T-helper 9 cell (primary cell): ENCODE measurements at regions not wholly inside any gene's neighbourhood (a gene's known extent, or its start where the extent isn't known, plus 50 kb on each side); places are given as distances from the start of the nearest gene placed in this dataset.

Experiments used
- DNase-seq: peaks from one replicate; pipeline ENCODE4 v3.0.0-alpha.2; 2020

DNA sequence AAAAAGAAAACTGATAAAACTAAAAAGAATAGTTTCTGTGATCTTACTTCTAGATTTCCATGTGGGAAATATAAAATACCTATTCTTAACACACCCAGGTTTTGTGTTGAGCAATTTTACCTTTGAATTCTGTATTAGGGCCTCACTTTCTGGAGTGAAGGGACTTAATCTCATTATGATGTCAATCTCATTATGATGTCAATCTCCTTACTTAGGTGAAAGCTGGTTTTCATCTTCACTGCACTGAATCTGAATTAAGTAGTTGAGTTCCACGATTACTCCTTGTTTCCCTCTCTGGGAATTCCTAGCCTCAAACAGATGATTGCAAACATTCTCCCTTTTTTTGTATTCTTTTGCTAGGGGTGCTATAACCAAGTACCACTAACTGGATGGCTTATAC is 1367.2 kb downstream of the EFNB2 start:
- no peak for DNase-seq

DNA sequence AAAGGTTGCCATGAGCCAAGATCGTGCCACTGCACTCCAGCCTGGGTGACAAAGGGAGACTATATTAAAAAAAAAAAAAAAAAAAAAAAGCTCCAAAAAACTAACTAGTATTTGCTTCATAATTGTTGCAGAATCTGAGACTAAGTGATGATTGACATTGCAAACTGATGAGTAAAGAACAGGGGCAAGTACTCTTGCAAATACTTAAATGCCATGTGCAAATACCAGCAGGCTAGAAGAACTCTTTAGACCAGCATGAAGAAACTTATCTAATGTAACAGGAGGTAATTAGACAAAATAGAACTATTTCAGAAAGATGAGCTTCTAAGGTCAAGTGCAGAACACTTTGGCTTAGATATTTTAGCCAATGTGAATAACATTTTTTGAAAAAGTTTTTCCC is 1368.1 kb downstream of the EFNB2 start:
- DNase-seq = no peak

DNA sequence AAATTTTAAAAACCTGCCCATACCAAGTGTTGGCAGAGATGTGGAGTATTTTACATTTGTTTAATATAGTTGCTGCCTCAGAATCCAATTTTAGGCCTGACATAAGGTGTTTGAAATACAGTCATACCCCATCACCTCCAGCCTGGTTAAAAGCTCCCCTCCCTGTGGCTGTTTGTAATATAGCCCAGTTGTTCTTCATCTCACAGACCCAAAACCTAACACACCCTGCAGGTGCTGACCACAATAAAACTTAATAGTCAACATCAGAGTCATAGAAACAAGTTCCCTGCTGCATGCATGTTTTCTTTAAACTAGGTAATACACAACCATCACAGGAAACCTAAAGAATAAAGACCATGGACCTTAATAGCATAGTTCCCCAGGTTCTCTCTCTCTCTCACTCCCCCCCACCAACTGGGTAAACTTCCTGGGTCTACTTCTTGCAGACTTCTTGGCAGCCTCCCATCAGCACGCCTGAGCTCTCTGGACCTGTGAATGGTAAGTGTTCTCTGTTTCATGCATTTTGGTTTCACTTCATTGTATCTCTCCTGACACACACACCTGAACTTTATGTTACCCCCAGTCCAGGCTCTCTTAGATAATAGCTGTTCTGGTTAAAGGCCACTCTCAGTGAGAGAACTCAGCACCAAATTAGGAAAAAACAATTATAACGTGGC is 1369.9 kb downstream of the EFNB2 start:
- no peak for DNase-seq

DNA sequence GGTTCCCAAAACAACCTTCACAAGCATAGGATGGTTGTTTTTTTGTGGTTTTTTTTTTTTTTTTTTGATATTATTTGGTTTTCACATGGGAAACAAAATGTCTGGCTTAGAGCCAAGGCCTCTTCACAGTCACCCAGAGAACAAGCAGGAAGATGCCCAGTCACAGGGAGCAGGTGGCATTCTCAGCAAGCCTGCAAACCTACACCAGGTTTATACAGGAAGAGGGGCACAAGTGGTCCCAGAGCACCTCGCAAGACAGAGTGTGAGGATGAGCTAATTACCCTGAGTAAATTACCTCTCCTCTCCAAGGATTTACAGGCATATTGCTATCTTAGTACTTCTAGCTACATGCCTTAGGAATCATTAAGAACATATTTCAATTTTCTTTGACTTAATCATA is 1375.6 kb downstream of the EFNB2 start:
- no peak for DNase-seq

DNA sequence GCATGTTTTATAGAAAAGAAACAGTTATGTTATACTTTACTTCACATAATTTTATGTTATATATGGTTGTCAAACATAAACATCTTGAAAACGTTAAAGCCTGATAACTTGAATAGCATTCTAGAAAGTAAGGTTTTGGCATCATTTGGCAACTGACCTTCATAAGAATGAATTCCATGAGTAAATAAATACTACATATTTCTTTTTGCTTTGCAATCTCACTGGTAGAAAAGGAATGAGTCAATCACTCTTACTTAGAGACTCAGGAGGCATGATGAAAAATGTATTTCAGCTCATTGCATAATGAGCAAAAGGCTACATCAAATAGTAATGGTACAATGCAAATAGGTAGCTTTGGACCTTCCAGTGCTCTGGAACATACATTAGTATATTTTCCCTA is 1381.9 kb downstream of the EFNB2 start:
- DNase-seq = no peak

DNA sequence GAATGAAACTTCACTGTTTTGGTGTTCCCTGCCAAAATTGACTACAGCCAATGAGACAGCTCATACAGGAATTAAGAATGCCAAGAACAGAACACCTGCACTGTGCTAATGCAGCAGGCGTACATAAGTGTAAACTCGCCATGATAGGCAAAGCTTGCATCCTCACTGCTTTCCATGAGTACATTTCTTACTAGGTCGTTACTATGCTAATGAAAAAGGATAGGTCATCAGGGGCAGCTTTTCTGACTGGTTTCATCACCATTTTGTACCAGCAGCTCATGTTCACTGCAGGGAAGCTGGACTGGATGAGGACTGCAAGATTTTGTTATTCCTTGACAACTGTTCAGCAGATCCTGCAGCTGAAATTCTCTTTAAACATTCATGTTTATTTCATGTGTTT is 1383.8 kb downstream of the EFNB2 start:
- no peak for DNase-seq

DNA sequence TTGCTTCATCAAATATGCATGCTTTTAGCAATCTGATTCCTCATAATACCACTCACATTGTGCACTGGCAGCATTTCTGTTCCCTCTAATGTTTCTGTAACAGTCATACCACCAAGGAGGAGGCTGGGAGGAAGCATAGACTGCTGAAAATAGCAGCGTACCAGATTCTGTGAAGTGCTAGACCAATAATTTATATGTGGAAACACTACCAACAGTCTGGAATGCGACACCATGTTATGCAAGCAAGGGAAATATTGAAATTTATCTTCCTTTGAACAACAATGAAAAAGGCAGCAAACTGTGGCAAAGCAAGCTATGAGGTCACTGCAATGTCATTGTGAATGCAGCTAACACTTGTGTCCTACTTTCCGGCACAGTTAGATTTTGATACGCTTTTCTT is 1388.0 kb downstream of the EFNB2 start:
- DNase-seq = no peak

DNA sequence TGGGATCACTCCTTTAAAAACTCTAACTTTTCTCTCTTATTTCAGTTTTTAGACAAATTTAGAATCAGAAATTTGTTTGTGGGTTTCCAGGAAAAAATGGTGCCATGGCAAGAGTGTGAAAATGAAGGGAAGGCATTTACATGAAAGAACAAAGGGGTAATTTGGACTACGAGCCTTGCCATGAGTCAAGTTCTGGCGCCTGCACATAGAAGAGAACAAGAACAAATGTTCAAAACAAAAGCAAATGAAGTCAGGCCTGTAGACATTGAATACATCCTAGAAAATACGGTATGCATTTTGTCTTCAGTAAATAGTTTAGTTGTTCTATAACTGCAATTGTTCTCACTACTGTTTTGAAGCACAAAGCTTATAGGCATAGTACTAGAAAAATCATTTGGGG is 1390.5 kb downstream of the EFNB2 start:
- DNase-seq = no peak

DNA sequence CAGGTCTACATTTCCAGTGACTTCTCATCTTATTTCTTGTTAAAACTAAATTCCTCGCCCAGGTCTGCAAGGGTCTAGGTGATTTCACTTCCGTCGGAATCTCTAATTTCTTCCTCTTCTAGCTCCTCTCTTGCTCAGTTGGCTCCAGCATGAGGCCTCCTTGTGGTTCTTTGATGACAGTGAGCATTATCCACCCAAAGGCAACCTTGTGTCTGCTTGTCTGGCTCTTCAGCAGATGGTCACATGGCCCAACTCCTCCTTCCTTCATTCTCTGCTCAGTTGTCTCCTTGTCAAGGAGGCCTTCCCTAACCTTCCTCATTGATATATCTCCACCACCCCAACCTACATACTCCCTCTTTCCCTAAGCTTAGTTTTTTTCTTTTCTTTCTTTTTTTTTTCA is 1391.4 kb downstream of the EFNB2 start:
- no peak for DNase-seq

DNA sequence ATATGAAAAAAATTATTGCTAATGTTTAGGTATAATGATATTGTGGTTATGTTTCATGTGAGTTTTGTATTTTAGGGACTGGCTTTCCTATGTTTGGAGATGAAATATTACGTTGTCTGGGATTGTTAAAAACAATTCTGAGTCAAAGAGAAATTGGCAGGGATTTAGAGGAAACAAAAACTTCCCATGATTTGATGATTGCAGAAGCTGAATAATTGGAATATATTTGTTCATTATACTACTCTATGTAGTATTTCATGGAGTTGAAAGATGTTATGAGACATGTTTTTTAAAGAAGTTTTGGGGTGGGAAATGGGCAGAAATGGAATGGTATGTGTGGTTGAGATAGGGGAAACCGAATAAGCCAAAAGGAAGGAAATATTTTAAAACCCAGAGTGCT is 1392.9 kb downstream of the EFNB2 start:
- DNase-seq = no peak

DNA sequence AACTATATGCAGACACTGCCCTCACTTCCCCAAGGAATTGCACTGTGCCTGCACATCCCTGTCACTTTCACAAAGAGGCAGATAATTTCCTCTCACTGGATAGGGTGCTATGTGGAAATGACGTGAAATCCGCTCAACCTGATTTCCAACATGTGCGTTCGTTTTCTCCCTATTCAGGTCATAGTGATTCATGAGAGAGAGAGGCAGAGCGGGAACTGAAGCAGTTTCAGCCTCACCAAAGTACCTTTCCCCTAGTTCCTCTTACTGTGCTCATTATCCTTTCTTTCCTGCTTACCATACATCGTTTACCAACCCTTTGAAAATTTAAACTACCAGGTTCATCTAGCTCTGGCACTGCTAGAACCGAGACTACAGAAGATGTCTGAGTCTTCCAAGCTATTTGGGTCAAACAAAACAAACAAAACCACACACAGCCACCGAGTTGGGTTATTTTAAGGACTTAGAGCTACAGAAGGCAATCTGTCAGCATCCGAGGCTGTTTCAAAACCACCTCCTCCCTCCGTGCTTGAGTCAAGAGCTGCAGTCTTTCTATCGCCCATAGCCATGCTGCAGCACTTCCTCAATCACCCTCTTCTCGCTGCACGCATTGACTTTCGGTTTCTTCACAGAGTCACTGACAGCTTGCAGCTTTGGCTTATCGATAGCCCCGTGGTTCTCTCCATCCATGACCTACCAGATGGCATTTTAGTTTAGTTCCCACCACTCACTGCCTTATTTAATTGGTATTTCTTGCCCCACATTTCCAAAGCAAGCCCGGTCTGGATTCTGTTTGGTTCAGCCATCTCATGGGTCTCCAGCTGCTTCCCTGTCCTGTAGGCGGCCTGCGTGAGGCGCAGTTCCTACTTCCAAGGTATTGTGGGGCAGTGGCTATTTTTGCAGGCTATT is 1395.8 kb downstream of the EFNB2 start:
- DNase-seq = peak; percentile 20

DNA sequence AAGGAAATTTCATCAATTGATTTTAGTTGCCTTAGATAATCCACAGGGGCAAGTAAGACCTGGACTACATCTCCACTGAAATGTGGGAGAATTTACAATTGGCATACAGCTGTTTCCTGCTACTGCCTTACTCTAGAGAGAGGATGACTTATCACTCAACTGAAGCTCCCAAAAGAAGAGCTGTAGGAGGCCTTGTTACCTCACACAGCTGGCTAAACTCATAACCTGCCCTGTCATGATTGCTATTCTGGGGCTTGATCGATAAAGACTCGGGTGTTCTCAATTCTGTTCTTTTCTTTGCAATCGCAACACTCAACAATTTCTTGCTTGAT is 1396.4 kb downstream of the EFNB2 start:
- DNase-seq = no peak

DNA sequence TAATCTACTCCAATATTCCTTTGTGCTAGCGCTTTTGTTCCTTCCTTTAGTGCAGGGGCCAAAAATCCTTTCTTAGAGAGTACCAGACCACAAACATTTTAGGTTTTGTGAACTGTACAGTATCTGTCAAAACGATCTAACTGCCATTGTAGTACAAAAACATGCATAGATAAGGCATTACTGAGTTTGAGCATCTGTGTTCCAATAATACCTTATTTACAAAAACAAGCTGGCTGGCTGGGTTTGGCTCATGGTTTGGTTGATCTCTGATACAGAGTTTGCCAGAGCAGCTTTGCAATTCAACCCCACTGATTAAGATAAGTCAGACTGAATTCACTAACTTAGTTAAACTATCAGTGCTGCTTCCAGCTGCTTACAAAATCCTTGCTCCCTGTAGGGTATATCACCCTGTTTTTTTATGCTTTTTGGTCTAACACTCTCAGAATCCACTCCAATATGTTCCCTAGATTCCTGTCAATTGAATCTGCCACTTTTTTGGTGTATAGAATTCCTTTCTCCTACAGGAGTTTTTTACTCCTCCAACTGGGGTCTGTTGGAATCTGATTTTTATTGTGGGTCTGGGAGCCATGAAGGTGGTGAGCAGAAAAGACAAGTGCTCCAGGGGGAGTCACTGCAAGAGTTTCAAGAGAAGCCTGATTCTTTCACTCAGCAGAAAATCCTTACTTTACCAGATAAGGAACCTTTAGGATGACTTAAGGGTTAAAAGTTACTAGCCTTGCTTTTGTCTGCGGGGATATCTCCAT is 1399.4 kb downstream of the EFNB2 start:
- DNase-seq = no peak

DNA sequence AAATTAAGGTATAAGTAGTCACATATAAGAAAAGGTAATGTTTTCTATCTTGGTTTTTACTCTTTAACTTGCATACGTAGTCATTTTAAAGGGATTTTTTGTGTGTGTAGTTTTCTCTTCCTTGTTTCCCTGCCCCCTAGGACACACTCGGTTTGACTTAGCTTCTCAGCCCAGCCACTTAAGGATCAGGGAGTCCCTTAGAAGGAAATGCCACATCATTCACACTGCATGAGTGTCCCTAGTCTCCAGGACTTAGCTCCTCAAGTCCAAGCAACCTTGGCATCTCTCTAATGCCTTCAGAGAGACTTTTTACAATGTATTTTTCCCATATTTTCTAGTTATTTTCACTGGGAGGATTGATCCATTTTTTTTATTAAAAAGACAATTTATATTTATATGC is 1407.7 kb downstream of the EFNB2 start:
- DNase-seq = no peak

DNA sequence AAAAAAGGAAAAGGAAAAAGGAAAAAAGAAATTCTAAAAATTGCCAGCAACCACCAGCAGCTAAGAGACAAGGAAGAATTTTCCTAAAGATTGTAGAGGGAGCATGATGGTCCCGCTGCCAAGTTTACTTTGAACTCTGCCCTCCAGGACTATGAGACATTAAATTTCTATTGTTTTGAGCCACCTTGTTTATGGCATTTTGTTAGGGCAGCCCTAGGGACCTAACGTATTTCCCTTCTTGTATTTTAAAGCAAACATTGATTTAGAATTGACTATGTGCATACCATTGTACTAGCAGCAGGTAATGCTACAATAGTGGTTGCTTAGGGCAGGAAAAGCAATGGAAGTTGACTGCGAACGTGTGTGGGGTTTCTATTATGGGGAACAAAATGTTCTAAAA is 1414.2 kb downstream of the EFNB2 start:
- DNase-seq = no peak

DNA sequence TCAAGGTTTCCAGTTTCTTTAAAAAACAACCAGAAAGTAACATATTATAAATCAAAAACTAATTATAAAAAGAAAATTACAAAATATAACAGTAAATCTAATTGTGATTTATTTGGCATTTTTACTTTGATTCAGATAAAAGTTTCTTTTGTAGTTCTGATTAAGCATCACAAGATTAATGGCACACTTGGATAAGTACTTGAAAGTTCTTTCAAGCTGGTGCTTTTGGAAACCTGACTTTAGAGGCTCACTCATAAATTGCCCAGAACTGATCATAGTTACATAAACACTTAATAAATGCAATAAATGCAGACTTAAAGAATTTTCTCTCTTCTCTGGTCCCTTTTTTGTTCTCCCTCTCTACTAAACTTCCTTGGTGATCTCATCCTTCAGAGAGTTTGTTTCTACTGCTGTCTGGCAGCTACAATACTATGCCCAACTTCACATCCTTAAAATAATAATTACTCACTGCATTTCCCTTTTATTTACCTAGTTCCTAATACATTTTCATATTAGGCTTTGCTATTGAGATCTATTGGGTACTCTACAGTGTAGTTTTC is 1417.0 kb downstream of the EFNB2 start:
- no peak for DNase-seq

DNA sequence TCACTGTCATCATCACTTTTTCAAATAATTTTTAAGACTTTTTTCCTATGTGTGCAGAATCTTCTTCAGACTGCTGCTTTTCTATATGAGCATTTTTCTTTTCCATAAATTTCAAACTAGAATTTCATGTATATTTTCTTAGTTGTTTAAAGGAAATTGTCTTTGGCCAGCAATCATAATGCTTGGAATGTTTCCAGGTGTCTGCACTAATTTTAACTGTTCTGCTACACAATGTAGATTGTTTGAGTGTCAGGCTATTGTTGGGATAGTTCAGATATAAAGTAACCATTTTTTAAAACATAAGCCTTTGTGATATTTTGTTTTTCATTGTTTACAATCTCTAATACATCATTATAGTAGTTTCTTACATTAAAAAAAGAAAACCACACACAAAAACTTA is 1418.5 kb downstream of the EFNB2 start:
- DNase-seq = no peak

DNA sequence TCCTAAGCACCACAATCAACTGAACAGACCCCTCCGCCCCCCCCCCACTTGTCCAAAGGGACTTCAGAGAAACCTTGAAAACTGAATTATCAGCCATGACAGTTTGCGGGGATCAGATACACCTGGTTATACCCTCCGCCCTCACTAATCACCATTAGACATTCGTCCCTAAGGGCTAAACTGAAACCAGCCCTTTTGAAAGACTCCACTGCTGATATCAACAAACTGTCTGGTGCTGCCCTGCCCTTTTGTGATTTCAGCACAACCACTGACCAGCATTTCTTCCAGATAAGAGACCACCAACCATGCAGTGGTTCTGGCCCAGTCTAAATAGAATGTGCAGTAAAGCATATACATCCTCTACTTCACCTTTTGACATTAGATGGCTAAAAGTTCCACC is 1422.9 kb downstream of the EFNB2 start:
- no peak for DNase-seq

DNA sequence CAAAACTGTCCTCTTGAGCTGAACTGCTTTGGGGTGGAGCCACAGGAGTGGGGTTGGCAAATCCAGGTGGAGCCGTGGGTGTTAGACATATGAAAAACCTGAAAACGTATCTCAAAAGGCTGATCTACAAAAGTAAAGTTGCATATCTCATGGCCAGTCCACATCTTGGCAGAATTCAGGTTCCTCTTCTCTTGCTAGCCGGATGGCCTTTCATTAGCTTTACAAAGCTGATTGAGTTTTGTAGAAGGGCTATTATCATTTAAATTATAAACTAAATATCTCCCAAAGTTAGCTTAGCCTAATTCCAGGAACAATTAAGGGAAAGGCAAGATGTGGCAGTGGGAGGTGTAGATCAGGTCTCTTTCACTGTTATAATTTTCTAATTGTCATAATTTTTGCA is 1427.7 kb downstream of the EFNB2 start:
- DNase-seq = no peak

DNA sequence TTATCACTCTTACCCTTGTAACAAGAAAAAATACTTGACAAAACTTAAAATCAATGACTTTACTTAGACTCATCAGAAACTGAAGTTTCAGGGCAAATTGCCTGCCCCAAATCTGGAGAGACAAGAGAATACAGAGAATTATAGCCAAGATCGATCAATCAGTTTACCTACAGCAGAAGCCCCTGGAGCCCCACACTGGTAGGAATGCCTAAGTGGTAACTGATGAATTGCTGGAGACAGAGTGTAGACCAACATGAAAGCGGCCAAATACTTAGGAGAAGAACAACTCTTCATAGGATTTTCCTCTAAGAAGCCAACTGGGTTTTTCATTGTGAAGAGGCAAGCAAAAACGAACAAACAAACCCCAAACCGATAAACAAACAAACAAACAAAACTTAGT is 1430.0 kb downstream of the EFNB2 start:
- DNase-seq = no peak

DNA sequence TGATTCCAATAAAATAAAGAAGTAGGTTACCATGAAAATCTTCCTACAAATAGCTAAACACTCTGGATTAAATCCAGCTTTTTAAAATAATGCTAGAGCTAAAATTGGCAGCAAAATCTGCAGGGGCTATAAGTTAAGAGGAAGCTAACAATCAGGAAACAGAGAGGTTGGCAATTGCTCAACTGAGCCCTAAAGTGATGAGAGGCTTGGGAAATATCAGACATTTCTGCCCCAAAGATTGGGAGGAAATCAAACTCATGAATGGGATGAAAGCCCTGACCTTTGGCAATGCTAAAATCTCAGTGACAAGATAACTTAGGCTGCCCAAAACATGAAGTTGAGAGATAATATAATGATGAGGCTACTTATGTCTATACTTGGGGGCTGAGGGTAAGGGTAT is 1437.9 kb downstream of the EFNB2 start:
- no peak for DNase-seq

DNA sequence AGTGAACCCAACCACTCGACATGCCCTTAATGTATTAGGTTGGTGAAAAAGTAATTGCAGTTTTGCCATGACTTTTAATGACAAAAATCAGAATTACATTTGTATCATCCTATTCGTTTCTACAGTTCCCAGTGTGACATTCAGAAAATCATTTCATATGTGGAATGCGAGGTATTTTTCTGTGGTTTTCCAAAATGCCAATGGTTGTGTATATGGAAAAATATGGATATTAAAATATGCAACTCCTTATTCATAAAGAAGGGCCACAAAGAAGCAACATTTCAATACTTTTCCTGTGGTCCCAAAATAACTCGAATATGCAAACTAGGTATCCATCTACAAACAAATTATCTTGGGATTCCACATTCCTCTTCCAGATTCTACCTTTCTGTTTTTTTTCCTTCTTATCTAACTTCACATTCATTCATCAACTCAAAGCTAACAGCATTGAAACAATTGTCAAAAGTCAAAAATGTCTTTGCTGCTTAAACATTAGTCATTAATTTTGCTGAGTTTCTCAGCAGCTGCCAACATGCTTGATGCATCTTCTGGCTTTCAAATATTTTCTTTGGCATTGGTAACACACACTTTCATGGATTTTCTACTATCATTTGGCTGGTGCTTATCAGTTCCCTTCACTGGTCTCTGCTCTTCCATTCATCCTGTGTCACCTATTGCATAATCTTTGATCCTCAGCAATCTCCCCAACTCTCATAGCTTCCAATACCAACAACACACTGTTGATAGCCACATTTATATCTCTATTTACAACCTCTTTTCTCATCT is 1445.4 kb downstream of the EFNB2 start:
- DNase-seq = no peak

DNA sequence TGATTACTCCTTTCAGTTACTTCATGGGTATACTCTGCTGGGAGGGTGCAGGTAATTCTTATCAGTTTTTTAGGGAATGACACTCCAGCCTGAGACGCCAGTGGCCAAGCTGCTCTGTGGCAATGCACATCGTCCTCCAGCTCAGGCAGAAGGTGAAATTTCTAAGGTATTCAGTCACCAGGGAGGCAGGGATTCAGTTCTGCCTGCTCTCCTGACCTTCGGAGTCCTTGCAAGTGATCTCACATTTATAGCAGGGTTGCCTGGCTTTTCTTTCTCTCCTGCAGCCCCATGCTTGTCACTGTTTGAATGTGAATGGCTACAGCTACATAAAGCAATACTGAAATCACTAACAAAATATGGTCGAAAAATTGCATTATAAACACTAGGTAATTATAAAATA is 1447.5 kb downstream of the EFNB2 start:
- no peak for DNase-seq
